Anterior cingulate cortex (tissue), 58 donors: ENCODE measurements at regions not wholly inside any gene's neighbourhood (a gene's known extent, or its start where the extent isn't known, plus 50 kb on each side); places are given as distances from the start of the nearest gene placed in this dataset.
"Not testable (repeated sequence)": the region's sequence is repeated elsewhere in the genome, so short reads cannot be mapped to it uniquely, and the experiment has no call there.

ENCODE experiments used
- DNase-seq, 58 donors: peaks; one replicate each; lab custom pipeline; 2025; lab: John Stamatoyannopoulos, UW

GRCh38 chr7:124179641-124180040, 146.8 kb upstream of the TMEM229A start:
- no peak for DNase-seq

GRCh38 chr7:124177891-124178290, 145.0 kb upstream of the TMEM229A start:
- no peak for DNase-seq

- DNase-seq = not testable (repeated sequence)
These were observed 138.9 kb upstream of the TMEM229A start for GRCh38 chr7:124171812-124172211.

DNA sequence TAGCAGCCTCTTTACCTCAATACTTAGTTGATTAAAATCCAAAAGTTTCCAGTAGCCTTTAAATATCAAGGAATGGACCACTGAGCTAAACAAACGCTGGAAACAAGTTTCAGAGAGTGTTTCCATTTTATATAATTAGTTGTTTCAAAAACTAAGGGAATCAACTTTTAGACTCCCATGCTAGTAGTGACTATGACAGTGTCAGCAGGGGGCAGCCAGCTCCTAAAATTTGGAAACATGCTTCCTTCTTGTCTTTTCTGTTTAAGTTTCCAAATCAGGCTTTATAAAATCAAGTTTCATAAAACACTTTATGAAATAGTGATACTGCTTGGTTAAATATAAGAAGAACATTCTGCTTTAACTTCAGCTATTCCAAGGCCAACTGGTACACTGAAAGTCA, 138.2 kb upstream of the TMEM229A start:
- peak in 38 of 58 donors; percentile 1 to 66 (median 20) for DNase-seq

- DNase-seq = no peak
These were observed 135.7 kb upstream of the TMEM229A start for GRCh38 chr7:124168616-124169015.

DNA sequence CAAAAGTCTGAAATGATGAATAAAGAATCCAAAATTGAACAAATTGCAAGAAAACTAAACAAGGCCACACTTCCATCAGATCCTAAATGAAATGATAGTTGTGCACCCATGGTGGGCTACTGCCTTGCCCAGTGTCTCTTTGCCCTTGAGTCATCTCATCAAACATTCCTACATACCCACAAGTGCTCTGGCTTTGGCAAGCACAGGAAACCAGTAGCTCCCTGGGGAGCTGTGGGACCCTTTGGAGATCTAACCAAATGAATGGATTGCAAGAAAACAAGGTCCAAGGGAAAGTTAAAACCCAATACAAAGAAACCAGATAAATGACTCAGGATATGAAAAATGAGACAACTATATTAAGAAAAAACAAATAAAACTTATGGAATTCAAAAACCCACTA, 129.8 kb upstream of the TMEM229A start:
- no peak for DNase-seq

- DNase-seq = peak in 1 of 58 donors; percentile 45
These were observed 122.7 kb upstream of the TMEM229A start for GRCh38 chr7:124155432-124156022.

GRCh38 chr7:124152859-124153692, 120.2 kb upstream of the TMEM229A start:
- peak in 12 of 58 donors; percentile 1 to 41 (median 2) for DNase-seq

DNA sequence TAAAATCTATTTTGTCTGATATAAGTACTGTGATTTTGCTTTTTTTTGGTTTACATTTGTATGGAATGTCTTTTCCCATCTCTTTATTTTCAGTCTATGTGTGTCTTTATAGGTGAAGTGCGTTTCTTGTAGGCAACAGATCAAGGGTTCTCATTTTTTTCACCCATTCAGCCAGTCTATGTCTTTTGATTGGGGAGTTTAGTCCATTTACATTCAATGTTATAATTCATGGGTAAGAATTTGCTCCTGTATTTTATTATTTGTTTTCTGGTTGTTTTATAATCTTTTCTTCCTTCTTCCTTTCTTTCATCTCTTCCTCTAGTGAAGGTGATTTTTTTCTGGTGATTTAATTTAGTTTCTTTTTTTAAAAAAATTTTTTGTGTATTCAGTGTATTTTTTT, 104.8 kb upstream of the TMEM229A start:
- no peak for DNase-seq

GRCh38 chr7:124124201-124124600, 91.3 kb upstream of the TMEM229A start:
- no peak for DNase-seq

DNA sequence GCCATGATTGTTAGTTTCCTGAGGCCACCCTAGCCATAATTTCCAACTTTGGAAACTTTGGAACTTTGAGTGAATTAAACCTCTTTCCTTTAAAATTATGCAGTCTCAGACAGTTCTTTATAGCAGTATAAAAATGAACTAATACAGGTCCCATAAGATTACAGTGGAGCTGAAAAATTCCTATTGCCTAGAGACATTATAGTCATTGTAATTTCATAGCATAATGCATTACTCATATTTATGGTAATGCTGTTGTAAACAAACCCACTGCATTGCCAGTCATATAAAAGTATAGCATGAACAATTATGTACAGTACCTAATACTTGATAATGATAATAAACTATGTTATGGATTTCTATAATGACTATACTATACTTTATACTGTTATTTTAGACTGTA, 88.0 kb upstream of the TMEM229A start:
- DNase-seq = no peak

DNA sequence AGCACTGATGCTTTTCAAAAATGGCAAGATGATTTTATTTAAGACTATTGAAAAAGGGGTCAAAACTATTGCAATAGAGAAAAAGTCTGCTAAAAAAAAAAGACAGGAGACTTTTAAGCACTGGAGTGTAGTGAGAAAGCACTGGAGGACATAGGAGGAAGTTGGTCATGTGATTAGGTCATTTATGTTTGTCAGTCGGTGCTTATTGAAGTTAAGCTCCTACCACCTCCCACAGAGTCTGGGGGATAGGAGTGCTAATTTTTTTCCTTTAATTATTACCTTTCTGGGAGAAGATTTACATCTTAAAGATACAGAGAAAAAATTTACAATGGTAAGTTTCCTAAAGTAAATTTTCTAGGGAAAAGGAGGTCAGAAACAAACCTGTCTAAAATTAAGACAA, 80.2 kb upstream of the TMEM229A start:
- DNase-seq = no peak

GRCh38 chr7:124106575-124106974, 73.7 kb upstream of the TMEM229A start:
- no peak for DNase-seq

DNA sequence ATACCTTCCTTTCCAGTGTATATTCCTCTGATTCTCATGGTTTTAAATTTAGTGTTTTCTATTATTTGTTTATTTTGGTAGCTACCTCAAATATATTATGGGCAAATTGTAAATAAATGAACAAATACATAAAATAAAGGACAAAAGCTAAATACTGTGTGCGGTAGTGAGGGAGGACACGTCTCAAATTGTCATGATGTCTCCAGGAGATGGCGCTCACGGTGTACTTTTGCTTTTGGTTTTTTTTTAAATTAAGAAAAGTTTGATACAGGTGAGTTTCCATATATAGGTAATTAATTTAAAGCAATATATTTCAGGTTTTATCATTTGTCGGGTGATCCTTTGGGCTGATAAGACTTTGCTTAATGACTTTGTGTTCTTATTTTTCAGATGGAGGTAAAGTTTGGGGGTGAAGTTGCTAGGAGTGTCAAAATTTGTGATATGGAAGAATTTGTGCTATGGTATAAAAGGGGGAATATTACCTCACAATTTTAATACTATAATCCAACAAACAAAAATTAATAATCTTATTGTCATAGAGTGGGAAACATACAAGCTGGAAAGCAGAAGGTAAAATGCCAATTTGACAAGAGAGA, 68.4 kb upstream of the TMEM229A start:
- peak in 1 of 58 donors; percentile 8 for DNase-seq

DNA sequence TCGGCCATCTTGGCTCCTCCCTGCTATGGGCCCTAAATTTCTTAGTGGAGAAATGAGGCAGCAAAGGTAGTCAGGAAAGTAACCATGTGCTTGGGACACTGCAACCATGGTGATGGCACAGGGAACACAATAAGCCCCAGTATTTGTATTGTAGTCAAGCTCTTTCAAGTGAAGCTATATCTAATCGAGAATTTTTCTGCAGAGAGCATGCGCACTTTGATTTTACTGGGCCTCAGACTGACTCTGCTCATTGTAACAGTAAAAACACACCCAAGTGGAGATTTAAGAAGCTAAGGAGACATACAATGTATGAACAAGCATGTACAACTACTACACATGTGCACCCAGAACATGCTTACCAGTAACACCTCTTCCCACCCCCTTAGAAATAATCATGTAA, 67.3 kb upstream of the TMEM229A start:
- DNase-seq = no peak

DNA sequence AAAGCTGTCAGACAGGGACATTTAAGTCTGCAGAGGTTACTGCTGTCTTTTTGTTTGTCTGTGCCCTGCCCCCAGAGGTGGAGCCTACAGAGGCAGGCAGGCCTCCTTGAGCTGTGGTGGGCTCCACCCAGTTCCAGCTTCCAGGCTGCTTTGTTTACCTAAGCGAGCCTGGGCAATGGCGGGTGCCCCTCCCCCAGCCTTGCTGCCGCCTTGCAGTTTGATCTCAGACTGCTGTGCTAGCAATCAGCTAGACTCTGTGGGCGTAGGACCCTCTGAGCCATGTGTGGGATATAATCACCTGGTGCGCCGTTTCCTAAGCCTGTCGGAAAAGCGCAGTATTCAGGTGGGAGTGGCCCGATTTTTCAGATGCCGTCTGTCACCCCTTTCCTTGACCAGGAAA, 66.7 kb upstream of the TMEM229A start:
- not testable (repeated sequence) for DNase-seq

DNA sequence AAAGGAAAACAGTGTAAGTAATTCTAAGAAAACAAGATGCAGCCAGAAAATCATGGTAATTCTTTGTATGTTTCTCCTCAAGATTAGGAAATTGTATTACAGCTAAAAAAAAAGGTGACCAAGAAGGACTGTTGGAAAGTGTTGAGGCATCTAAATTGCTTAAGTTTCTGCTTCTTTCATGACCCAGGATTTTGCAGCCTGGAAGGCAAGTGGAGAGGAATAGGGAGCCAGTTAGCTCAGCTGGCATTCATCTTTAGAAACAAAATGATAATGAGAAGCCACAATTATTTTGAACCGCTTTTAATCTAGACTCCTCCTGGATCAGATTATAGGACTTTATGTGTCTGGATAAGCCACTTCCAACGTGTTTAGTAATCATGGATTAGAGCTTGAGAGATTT, 56.8 kb upstream of the TMEM229A start:
- no peak for DNase-seq

- DNase-seq = no peak
These were observed 55.7 kb upstream of the TMEM229A start for GRCh38 chr7:124088590-124088989.

DNA sequence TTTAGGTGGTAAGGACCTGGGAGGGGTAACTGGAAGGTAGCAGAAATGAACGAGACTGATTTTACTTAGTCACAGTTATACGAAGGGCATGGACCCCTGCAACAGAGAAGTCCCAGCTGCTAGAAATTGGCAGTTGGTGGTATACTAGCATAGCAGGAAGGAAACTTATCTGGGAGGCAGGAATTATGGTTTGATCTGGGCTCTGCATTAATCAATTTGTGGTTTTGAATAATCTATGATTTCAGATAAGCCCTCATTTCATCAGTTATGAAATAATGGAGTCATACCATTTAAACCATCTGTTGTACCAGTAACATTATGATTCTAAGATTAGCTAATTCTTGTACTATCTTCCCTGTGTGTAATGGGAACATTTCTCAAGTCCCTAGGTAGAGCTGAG, 54.0 kb upstream of the TMEM229A start:
- no peak for DNase-seq

GRCh38 chr7:124085179-124085578, 52.3 kb upstream of the TMEM229A start:
- DNase-seq = peak in 45 of 58 donors; percentile 1 to 94 (median 45)

DNA sequence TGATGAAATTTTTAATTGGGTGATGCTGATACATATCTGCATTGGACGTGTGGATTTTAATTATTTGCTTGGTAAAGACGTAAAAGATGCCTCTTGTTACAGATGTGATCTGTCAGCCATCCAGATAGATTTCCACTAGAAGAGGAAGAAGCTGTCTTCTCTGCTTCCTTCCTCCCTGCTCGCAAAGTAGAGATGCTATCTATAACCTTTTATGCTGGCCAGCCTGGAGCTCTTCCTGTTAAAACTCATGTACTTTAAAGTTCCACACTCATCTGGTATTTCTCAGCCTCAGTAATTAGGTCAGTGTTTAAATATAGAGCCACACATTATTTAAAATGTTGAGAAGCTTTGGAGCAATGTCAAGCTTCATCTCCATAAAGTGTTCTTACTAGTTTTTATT, 51.2 kb upstream of the TMEM229A start:
- DNase-seq = no peak
